ENCODE measurements at regions not wholly inside any gene's neighbourhood (a gene's known extent, or its start where the extent isn't known, plus 50 kb on each side); places are given as distances from the start of the nearest gene placed in this dataset.

DNA sequence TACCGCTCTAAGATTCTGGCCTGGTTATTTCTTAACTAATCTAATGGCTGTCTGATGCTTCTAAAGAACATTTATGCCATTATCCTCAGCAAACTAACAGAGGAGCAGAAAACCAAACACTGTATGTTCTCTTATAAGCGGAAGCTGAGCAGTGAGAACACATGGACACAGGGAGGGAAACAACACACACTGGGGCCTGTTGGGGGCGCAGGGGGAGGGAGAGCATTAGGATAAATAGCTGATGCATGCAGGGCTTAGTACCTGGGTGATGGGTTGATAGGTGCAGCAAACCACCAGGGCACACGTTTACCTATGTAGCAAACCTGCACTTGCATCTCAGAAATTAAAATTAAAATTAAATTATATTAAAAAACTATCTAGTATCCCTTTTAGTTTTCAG lies 853.5 kb downstream of the GATA3 start:
- Histone ChIP-seq H3K79me2 (ENCODE audit: control insufficient read depth, insufficient read depth, low read length) (no peaks in the 10 kb centered on the region), H3K36me3 (ENCODE audit: control insufficient read depth in 2 of 2, extremely low read depth in 1 of 2, insufficient read depth in 2 of 2, low read length in 2 of 2) (no peaks in the 10 kb centered on the region), H2AFZ (ENCODE audit: control insufficient read depth, low read length) (no peak overlapping the region), H3K9me1 (ENCODE audit: control insufficient read depth, extremely low read depth, insufficient read depth, low read length) (no peaks in the 10 kb centered on the region), H3K9ac (ENCODE audit: control insufficient read depth, extremely low read depth, insufficient read depth, low read length) (no peak overlapping the region), H3K4me1 (ENCODE audit: control insufficient read depth, extremely low read depth, insufficient read depth, low read length) (no peaks in the 10 kb centered on the region), H3K4me2 (ENCODE audit: control insufficient read depth, extremely low read depth, insufficient read depth, low read depth, low read length) (no peak overlapping the region), H3K9me3 (ENCODE audit: control insufficient read depth, low read depth, low read length) (no peaks in the 10 kb centered on the region), H3K27ac (ENCODE audit: control insufficient read depth, insufficient read depth, low read length) (no peak overlapping the region), H3K4me3 (ENCODE audit: control insufficient read depth in 2 of 3, extremely low read depth in 1 of 3, insufficient read depth in 2 of 3, low read depth in 1 of 3, low read length in 3 of 3) (no peak overlapping the region), H4K20me1 (ENCODE audit: control insufficient read depth, extremely low read depth, insufficient read depth, low read length) (no peaks in the 10 kb centered on the region), H3K27me3 (ENCODE audit: control insufficient read depth, extremely low read depth, insufficient read depth, low read length) (no peaks in the 10 kb centered on the region)
- dilution Hi-C loops (cut with MboI; ENCODE audit: extremely low pct_ligation_motif_present, low sequenced_read_pairs), result no loop called here
- TF ChIP-seq, protein P1, sequence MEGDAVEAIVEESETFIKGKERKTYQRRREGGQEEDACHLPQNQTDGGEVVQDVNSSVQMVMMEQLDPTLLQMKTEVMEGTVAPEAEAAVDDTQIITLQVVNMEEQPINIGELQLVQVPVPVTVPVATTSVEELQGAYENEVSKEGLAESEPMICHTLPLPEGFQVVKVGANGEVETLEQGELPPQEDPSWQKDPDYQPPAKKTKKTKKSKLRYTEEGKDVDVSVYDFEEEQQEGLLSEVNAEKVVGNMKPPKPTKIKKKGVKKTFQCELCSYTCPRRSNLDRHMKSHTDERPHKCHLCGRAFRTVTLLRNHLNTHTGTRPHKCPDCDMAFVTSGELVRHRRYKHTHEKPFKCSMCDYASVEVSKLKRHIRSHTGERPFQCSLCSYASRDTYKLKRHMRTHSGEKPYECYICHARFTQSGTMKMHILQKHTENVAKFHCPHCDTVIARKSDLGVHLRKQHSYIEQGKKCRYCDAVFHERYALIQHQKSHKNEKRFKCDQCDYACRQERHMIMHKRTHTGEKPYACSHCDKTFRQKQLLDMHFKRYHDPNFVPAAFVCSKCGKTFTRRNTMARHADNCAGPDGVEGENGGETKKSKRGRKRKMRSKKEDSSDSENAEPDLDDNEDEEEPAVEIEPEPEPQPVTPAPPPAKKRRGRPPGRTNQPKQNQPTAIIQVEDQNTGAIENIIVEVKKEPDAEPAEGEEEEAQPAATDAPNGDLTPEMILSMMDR (optimal IDR thresholded peaks at IDR 0.05 in 1 of 3, IDR thresholded peaks at IDR 0.05 in 1 of 3, conservative IDR thresholded peaks at IDR 0.05 in 1 of 3; ENCODE audit: extremely low read depth in 1 of 3, insufficient read depth in 2 of 3, low read length in 3 of 3), result no peak
- TF ChIP-seq EZH2 (IDR thresholded peaks at IDR 0.05; ENCODE audit: low read length), result no peak
- FAIRE-seq (no peak), DNase-seq (ENCODE audit: low read depth, low spot score) (no peak)

DNA sequence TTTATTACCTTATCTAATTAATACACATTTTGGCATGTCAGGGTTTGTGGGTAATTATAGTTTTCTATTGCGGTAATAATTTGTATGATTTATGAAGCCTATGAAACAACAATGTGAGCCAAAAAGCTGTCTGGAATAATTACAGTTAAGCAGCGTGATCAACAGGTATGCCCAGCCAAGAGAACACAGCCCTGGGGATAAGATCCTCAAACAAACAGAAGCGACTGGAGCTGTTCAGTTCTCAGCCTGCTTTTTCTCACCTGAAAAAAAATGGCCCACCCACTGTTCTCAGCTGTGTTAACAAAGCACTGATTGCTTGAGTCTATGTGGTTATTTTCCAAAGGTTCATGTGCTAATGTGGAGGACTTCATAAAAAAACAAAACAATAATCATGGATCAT lies 855.8 kb downstream of the GATA3 start:
- H3K9me3 ChIP-seq (ENCODE audit: control insufficient read depth, low read depth, low read length), result no peaks in the 10 kb centered on the region
- H3K27ac ChIP-seq (ENCODE audit: control insufficient read depth, insufficient read depth, low read length), result no peak overlapping the region
- H3K36me3 ChIP-seq (ENCODE audit: control insufficient read depth in 2 of 2, extremely low read depth in 1 of 2, insufficient read depth in 2 of 2, low read length in 2 of 2), result no peaks in the 10 kb centered on the region
- no peak overlapping the region for H3K4me3 ChIP-seq (ENCODE audit: control insufficient read depth in 2 of 3, extremely low read depth in 1 of 3, insufficient read depth in 2 of 3, low read depth in 1 of 3, low read length in 3 of 3)
- FAIRE-seq (no peak), DNase-seq (ENCODE audit: low read depth, low spot score) (no peak)
- H2AFZ ChIP-seq (ENCODE audit: control insufficient read depth, low read length), result no peak overlapping the region
- TF ChIP-seq, protein P1 (optimal IDR thresholded peaks at IDR 0.05 in 1 of 3, IDR thresholded peaks at IDR 0.05 in 1 of 3, conservative IDR thresholded peaks at IDR 0.05 in 1 of 3; ENCODE audit: extremely low read depth in 1 of 3, insufficient read depth in 2 of 3, low read length in 3 of 3), result no peak
- TF ChIP-seq EZH2 (IDR thresholded peaks at IDR 0.05; ENCODE audit: low read length), result no peak
- no peaks in the 10 kb centered on the region for H4K20me1 ChIP-seq (ENCODE audit: control insufficient read depth, extremely low read depth, insufficient read depth, low read length)
- H3K4me1 ChIP-seq (ENCODE audit: control insufficient read depth, extremely low read depth, insufficient read depth, low read length), result no peaks in the 10 kb centered on the region
- H3K79me2 ChIP-seq (ENCODE audit: control insufficient read depth, insufficient read depth, low read length), result no peaks in the 10 kb centered on the region
- dilution Hi-C loops (cut with MboI; ENCODE audit: extremely low pct_ligation_motif_present, low sequenced_read_pairs), result no loop called here
- H3K9ac ChIP-seq (ENCODE audit: control insufficient read depth, extremely low read depth, insufficient read depth, low read length), result no peak overlapping the region
- no peak overlapping the region for H3K4me2 ChIP-seq (ENCODE audit: control insufficient read depth, extremely low read depth, insufficient read depth, low read depth, low read length)
- no peaks in the 10 kb centered on the region for H3K9me1 ChIP-seq (ENCODE audit: control insufficient read depth, extremely low read depth, insufficient read depth, low read length)
- no peaks in the 10 kb centered on the region for H3K27me3 ChIP-seq (ENCODE audit: control insufficient read depth, extremely low read depth, insufficient read depth, low read length)
